Adrenal gland (tissue), 9 donors: ENCODE measurements at regions not wholly inside any gene's neighbourhood (a gene's known extent, or its start where the extent isn't known, plus 50 kb on each side); places are given as distances from the start of the nearest gene placed in this dataset.

ENCODE experiments used
- DNase-seq, 7 donors: peaks; one replicate each; pipeline ENCODE4 v3.0.0-alpha.2; 2019 to 2020
- H3K27ac ChIP-seq, 5 donors: fragments of 200-600 bp; sonication (generic) in 4 of 5; 1 replicate in 3 of 5; 2 replicates in 2 of 5; pipeline versions ENCODE4 v1.5.1 to v1.8.0; 2016 to 2020; ENCODE audit warnings: mild to moderate bottlenecking in 1 of 5
- H3K27me3 ChIP-seq: fragments of 200-600 bp; 2 replicates; pipeline ENCODE4 v1.8.0; 2021
- H3K36me3 ChIP-seq, 2 donors: fragments of 200-600 bp; replicated peaks in 1 of 2; 1 replicate in 1 of 2; 2 replicates in 1 of 2; pipeline versions ENCODE4 v1.5.1 to v1.8.0; 2018 to 2022
- H3K4me1 ChIP-seq, 2 donors: fragments of 200-600 bp; replicated peaks in 1 of 2; 1 replicate in 1 of 2; 2 replicates in 1 of 2; pipeline versions ENCODE4 v1.5.1 to v1.8.0; 2018 to 2021
- H3K4me3 ChIP-seq, 4 donors: fragments of 200-600 bp; sonication (generic) in 3 of 4; one replicate each; pipeline ENCODE4 v1.5.1; 2016 to 2018
- H3K9me3 ChIP-seq, 3 donors: fragments of 200-600 bp; sonication (generic) in 1 of 3; replicated peaks in 1 of 3; 1 replicate in 2 of 3; 2 replicates in 1 of 3; pipeline versions ENCODE4 v1.5.1 to v1.8.0; 2016 to 2021
- CTCF ChIP-seq, 6 experiments: fragments of 450-650 bp in 4 of 6; fragments of 200-600 bp in 2 of 6; sonication (generic) in 1 of 6; IDR thresholded peaks; 1 replicate in 5 of 6; 2 replicates in 1 of 6; pipeline versions ENCODE4 v1.5.1 to v1.8.0; 2016 to 2021; ENCODE audit warnings: antibody characterized with exemption in 6 of 6, mild to moderate bottlenecking in 2 of 6, moderate library complexity in 1 of 6
- POLR2A ChIP-seq, 2 donors: fragments of 450-650 bp; IDR thresholded peaks; one replicate each; pipeline ENCODE4 v1.6.1; 2017; ENCODE audit warnings: antibody characterized with exemption in 2 of 2, mild to moderate bottlenecking in 2 of 2, moderate library complexity in 1 of 2
- WGBS, 4 donors: extraction: QIAGEN DNeasy Blood & Tissue Kit in 2 of 4; methylation state at CpG; one replicate each; pipeline versions ENCODE4 v1.1.5 to v1.1.7; 2013 to 2017; 5-methylcytosine and 5-hydroxymethylcytosine counted together
- intact Hi-C, 2 donors: fragments of 100-400 bp; cut with DNase I; formaldehyde crosslinking; loops; one replicate each; pipeline versions ENCODE4 v1.14.1 to v1.15.0; 2022 to 2023
- donor health status: healthy with polysubstance abuse.
- donor health status: Bipolar disorder and iron deficiency.
- donor health status: DM: yes; HTN: yes; CAD: no.
- donor health status: DM: no; HTN: no; CAD: no.
- donor health status: DM: no; HTN: no; CAD: no.

GRCh38 chr9:22381170-22381569 lies 65.5 kb upstream of the DMRTA1 start:
- Histone ChIP-seq H3K27me3 (no peaks in the 10 kb centered on the region), H3K4me1 (no peaks in the 10 kb centered on the region), H3K36me3 (no peaks in the 10 kb centered on the region), H3K27ac (no peak overlapping the region), H3K9me3 (no peaks in the 10 kb centered on the region), H3K4me3 (no peak overlapping the region)
- DNase-seq, result no peak
- intact Hi-C loops, result no loop called here
- 15 to 34% (median 29%) methylated on average over 1 of the region's 1 CpG for WGBS, 4 donors
- TF ChIP-seq POLR2A (IDR thresholded peaks at IDR 0.05), result no peak

- H3K36me3 ChIP-seq, result no peaks in the 10 kb centered on the region
- intact Hi-C loops, result no loop called here
- H3K27ac ChIP-seq, result no peak overlapping the region
- TF ChIP-seq POLR2A (IDR thresholded peaks at IDR 0.05) (no peak), CTCF (IDR thresholded peaks at IDR 0.05) (no peak)
- no peaks in the 10 kb centered on the region for H3K4me1 ChIP-seq
- H3K27me3 ChIP-seq, result no peaks in the 10 kb centered on the region
- 70 to 78% (median 74%) methylated on average over 2 of the region's 2 CpGs for WGBS, 4 donors
- DNase-seq, result no peak
- no peak overlapping the region for H3K4me3 ChIP-seq
- no peaks in the 10 kb centered on the region for H3K9me3 ChIP-seq
Observed at GRCh38 chr9:22382331-22382730, 64.3 kb upstream of the DMRTA1 start.

- DNase-seq, result no peak
- no peak for TF ChIP-seq POLR2A (IDR thresholded peaks at IDR 0.05)
- no peak for TF ChIP-seq CTCF (IDR thresholded peaks at IDR 0.05)
- intact Hi-C loops, result no loop called here
- no peak overlapping the region for H3K27ac ChIP-seq
- no peaks in the 10 kb centered on the region for H3K4me1 ChIP-seq
- 46 to 58% (median 51%) methylated on average over 2 of the region's 2 CpGs for WGBS, 4 donors
- H3K27me3 ChIP-seq, result no peaks in the 10 kb centered on the region
- H3K9me3 ChIP-seq, result no peaks in the 10 kb centered on the region
- H3K4me3 ChIP-seq, result no peak overlapping the region
- no peaks in the 10 kb centered on the region for H3K36me3 ChIP-seq
Observed at GRCh38 chr9:22383718-22384117, 62.9 kb upstream of the DMRTA1 start.

- DNase-seq, result no peak
- WGBS, 4 donors, result 59 to 74% (median 64%) methylated on average over 5 of the region's 5 CpGs
- Histone ChIP-seq H3K27ac (no peak overlapping the region), H3K27me3 (no peaks in the 10 kb centered on the region), H3K4me3 (no peak overlapping the region), H3K9me3 (no peaks in the 10 kb centered on the region), H3K36me3 (no peaks in the 10 kb centered on the region), H3K4me1 (no peaks in the 10 kb centered on the region)
- intact Hi-C loops, result no loop called here
- TF ChIP-seq POLR2A (IDR thresholded peaks at IDR 0.05) (no peak), CTCF (IDR thresholded peaks at IDR 0.05) (no peak)
Observed at GRCh38 chr9:22389271-22389670, 57.4 kb upstream of the DMRTA1 start.

GRCh38 chr9:22392523-22392922 lies 54.1 kb upstream of the DMRTA1 start:
- Histone ChIP-seq H3K27me3 (no peaks in the 10 kb centered on the region), H3K36me3 (no peaks in the 10 kb centered on the region), H3K4me3 (no peak overlapping the region), H3K9me3 (no peaks in the 10 kb centered on the region), H3K27ac (no peak overlapping the region), H3K4me1 (no peaks in the 10 kb centered on the region)
- TF ChIP-seq CTCF (IDR thresholded peaks at IDR 0.05) (no peak), POLR2A (IDR thresholded peaks at IDR 0.05) (no peak)
- 36 to 49% (median 42%) methylated on average over 3 of the region's 3 CpGs for WGBS, 4 donors
- intact Hi-C loops, result no loop called here
- no peak for DNase-seq
